ENCODE measurements at regions not wholly inside any gene's neighbourhood (a gene's known extent, or its start where the extent isn't known, plus 50 kb on each side); places are given as distances from the start of the nearest gene placed in this dataset.

GRCh38 chr7:66493235-66494205 lies 135.2 kb upstream of the KCTD7 start (continued):
- TF ChIP-seq ASH2L (IDR thresholded peaks at IDR 0.05; ENCODE audit: borderline replicate concordance, low read depth), result no peak

GRCh38 chr7:66497346-66497745 lies 131.3 kb upstream of the KCTD7 start:
- peaks cover 8% of the 10 kb centered on the region for H3K79me2 ChIP-seq (ENCODE audit: control insufficient read depth, insufficient read depth, low read length)
- no peak for FAIRE-seq
- H3K27ac ChIP-seq (ENCODE audit: control insufficient read depth, insufficient read depth), result no peak overlapping the region
- H3K36me3 ChIP-seq (ENCODE audit: control insufficient read depth in 2 of 2, insufficient read depth in 2 of 2, low read length in 1 of 2), result no peaks in the 10 kb centered on the region
- WGBS (ENCODE audit: insufficient coverage, insufficient replicate concordance, low lambda C conversion rate, missing lambda C conversion rate), result 77% methylated on average over 5 of the region's 5 CpGs
- TF ChIP-seq CUX1 (IDR thresholded peaks at IDR 0.05; ENCODE audit: insufficient replicate concordance, low read depth, low read length), result no peak
- no peak for TF ChIP-seq POLR2AphosphoS5 (IDR thresholded peaks at IDR 0.05; ENCODE audit: low read length)
- TF ChIP-seq NRF1 (conservative IDR thresholded peaks at IDR 0.05; ENCODE audit: low read depth, low read length), result no peak
- TF ChIP-seq HDAC6 (IDR thresholded peaks at IDR 0.05; ENCODE audit: unreplicated experiment), result no peak
- TF ChIP-seq GABPA (IDR thresholded peaks at IDR 0.05; ENCODE audit: low read depth), result no peak
- no peak for TF ChIP-seq ZZZ3 (IDR thresholded peaks at IDR 0.05; ENCODE audit: control insufficient read depth, insufficient read length, low read depth)
- no peak for TF ChIP-seq ZBTB11 (CRISPR knock-in tag; IDR thresholded peaks at IDR 0.05)
- TF ChIP-seq SUZ12 (IDR thresholded peaks at IDR 0.05; ENCODE audit: unreplicated experiment), result no peak
- no peak for TF ChIP-seq NFIC (IDR thresholded peaks at IDR 0.05; ENCODE audit: low read depth, low read length)
- no peak for TF ChIP-seq HCFC1 (IDR thresholded peaks at IDR 0.05; ENCODE audit: low read length)
- in situ Hi-C loops (cut with MboI), result no loop called here
- DNase-seq (ENCODE audit: low read depth, low spot score), result no peak
- H3K4me3 ChIP-seq, result no peak overlapping the region
- H3K4me2 ChIP-seq (ENCODE audit: control insufficient read depth, insufficient read depth), result no peak overlapping the region
- H3K9me3 ChIP-seq (replicated peaks; ENCODE audit: control insufficient read depth, insufficient read depth, low read length), result no peaks in the 10 kb centered on the region
- ChIA-PET RAD21 (ENCODE audit: unreplicated experiment) (no interaction called here), SMC1A (ENCODE audit: uncharacterized antibody, unreplicated experiment) (no interaction called here), POLR2A (no interaction called here), CTCF (no interaction called here)
- no peaks in the 10 kb centered on the region for H3K4me1 ChIP-seq (ENCODE audit: control insufficient read depth, insufficient read depth, low read length)
- H4K20me1 ChIP-seq (ENCODE audit: control insufficient read depth, insufficient read depth), result no peaks in the 10 kb centered on the region
- ATAC-seq, result no peak
- no peaks in the 10 kb centered on the region for H3K27me3 ChIP-seq (replicated peaks in 1 of 2; ENCODE audit: control insufficient read depth in 2 of 2, insufficient read depth in 2 of 2, low read length in 1 of 2)
- no TSS peak for BruUV-seq (replicated peaks)
- intact Hi-C loops (cut with micrococcal nuclease; ENCODE audit: unreplicated experiment), result loop anchor here (10.0 kb wide), 1 partner anchor 293 kb away; the partner anchor contains the start of gene TPST1
- H2AFZ ChIP-seq (ENCODE audit: control insufficient read depth, low read depth, low read length), result no peak overlapping the region
- H3K9ac ChIP-seq (ENCODE audit: control insufficient read depth, insufficient read depth, low read length), result no peak overlapping the region

All from GM12878 (cell line).